HFF-Myc (cell line): ENCODE measurements at regions not wholly inside any gene's neighbourhood (a gene's known extent, or its start where the extent isn't known, plus 50 kb on each side); places are given as distances from the start of the nearest gene placed in this dataset.

Source experiments
- DNase-seq: peaks from one replicate; pipeline ENCODE4 v3.0.0-alpha.2; 2011; ENCODE audit warnings: low read depth; ENCODE audit errors: extremely low read depth
- H3K4me3 ChIP-seq: replicated peaks from 2 replicates; pipeline ENCODE4 v1.5.1; 2011; ENCODE audit warnings: low read depth, mild to moderate bottlenecking, control low read depth, low read length
- TF ChIP-seq, protein P1 (sequence below): IDR thresholded peaks from 2 replicates; pipeline ENCODE4 v1.5.1; 2012; ENCODE audit warnings: mild to moderate bottlenecking, low read depth, low read length, control low read depth; ENCODE audit errors: missing control alignments

GRCh38 chr16:72324578-72324977, 152.6 kb upstream of the PMFBP1 start:
- no peak for DNase-seq
- TF ChIP-seq, protein P1, sequence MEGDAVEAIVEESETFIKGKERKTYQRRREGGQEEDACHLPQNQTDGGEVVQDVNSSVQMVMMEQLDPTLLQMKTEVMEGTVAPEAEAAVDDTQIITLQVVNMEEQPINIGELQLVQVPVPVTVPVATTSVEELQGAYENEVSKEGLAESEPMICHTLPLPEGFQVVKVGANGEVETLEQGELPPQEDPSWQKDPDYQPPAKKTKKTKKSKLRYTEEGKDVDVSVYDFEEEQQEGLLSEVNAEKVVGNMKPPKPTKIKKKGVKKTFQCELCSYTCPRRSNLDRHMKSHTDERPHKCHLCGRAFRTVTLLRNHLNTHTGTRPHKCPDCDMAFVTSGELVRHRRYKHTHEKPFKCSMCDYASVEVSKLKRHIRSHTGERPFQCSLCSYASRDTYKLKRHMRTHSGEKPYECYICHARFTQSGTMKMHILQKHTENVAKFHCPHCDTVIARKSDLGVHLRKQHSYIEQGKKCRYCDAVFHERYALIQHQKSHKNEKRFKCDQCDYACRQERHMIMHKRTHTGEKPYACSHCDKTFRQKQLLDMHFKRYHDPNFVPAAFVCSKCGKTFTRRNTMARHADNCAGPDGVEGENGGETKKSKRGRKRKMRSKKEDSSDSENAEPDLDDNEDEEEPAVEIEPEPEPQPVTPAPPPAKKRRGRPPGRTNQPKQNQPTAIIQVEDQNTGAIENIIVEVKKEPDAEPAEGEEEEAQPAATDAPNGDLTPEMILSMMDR = no peak
- H3K4me3 ChIP-seq = no peak overlapping the region

DNA sequence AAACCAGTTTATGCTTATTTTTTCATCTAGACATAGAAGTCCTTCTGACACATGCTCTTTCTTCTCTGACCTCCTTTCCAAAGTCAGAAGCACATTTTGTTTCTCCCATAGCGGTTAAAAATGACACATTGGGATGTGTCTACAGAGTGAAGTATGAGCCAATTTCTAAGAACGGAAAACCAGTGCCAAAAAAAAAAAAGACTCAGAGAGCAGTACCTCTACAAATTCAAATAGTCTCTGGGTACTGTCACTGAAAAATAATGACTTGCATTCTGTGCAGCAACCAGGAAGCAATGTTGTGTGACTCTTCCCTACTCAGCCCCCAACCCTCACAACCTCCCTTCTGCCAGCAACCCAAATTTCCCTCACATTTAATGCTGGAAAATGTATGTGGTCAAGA, 145.5 kb upstream of the PMFBP1 start:
- TF ChIP-seq, protein P1 = no peak
- no peak overlapping the region for H3K4me3 ChIP-seq
- no peak for DNase-seq

- TF ChIP-seq, protein P1 = no peak
- H3K4me3 ChIP-seq = no peak overlapping the region
- no peak for DNase-seq
These were observed 141.9 kb upstream of the PMFBP1 start for GRCh38 chr16:72313903-72314302.

GRCh38 chr16:72312828-72313227, 140.9 kb upstream of the PMFBP1 start:
- TF ChIP-seq, protein P1 = no peak
- H3K4me3 ChIP-seq = no peak overlapping the region
- DNase-seq = peak; percentile 77

- H3K4me3 ChIP-seq = no peak overlapping the region
- DNase-seq = no peak
- TF ChIP-seq, protein P1 = no peak
These were observed 139.5 kb upstream of the PMFBP1 start for GRCh38 chr16:72311426-72311825.

- no peak for DNase-seq
- no peak overlapping the region for H3K4me3 ChIP-seq
- TF ChIP-seq, protein P1 = no peak
These were observed 137.0 kb upstream of the PMFBP1 start for GRCh38 chr16:72309001-72309400.

DNA sequence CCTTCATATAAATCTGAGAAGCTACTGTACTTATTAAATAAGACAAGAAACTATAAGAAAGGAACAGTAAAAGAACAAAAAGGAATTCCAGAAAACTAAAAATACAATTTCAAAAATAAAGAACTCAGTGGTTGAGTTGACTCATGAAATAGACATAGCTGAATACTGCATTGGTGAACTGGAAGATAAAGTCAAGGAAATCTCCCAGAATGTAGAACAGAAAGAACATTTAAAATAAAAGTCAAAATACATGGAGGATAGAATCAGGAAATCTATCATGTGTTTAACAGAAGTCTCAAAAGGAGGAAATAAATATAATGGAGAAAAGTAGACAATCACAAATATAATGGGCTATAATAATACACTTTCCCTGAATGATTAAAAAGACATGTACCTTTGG, 136.4 kb upstream of the PMFBP1 start:
- H3K4me3 ChIP-seq = no peak overlapping the region
- DNase-seq = no peak
- TF ChIP-seq, protein P1 = no peak
